D721Med (cell line): ENCODE measurements at regions not wholly inside any gene's neighbourhood (a gene's known extent, or its start where the extent isn't known, plus 50 kb on each side); places are given as distances from the start of the nearest gene placed in this dataset.
"Not testable (repeated sequence)": the region's sequence is repeated elsewhere in the genome, so short reads cannot be mapped to it uniquely, and the experiment has no call there.

Source experiments
- DNase-seq: peaks from one replicate; pipeline ENCODE4 v3.0.0; 2011; ENCODE audit warnings: low spot score; ENCODE audit not compliant: insufficient read length
- FAIRE-seq: peaks from 2 replicates; lab custom pipeline; 2011; peaks lifted over from hg19 to GRCh38; lab: Jason Lieb, UNC
- CTCF ChIP-seq: IDR thresholded peaks from 2 replicates; pipeline ENCODE4 v1.5.1; 2012; ENCODE audit warnings: mild to moderate bottlenecking, control low read depth; ENCODE audit not compliant: insufficient read depth; ENCODE audit errors: missing control alignments

- TF ChIP-seq CTCF = no peak
- FAIRE-seq = no peak
- no peak for DNase-seq
Measured at GRCh38 chr3:72081471-72082185, 296.7 kb upstream of the PROK2 start.

- no peak for TF ChIP-seq CTCF
- FAIRE-seq = no peak
- DNase-seq = no peak
Measured at GRCh38 chr3:72080800-72081199, 295.9 kb upstream of the PROK2 start.

DNA sequence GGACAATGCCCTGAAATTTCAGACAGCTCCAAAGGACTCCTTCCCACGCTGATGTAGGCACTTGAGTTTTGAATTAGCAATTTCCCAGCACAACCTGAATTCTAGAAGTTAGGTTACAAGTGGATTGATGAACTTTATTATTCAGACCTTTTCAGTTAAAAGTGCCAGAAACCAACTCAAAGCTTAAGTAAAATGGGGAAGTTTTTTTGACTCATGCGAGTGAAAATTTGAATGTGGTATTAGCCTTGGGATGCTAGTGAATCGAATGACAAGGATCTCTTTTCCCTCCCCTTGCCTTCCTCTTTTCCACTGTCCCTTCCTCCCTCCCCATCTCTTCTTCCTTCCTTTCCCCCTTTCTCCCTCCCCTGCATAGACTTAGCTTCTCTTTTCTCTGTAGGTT is 295.1 kb upstream of the PROK2 start:
- FAIRE-seq = no peak
- DNase-seq = no peak
- no peak for TF ChIP-seq CTCF

- DNase-seq = no peak
- TF ChIP-seq CTCF = no peak
- FAIRE-seq = no peak
Measured at GRCh38 chr3:72079369-72079872, 294.5 kb upstream of the PROK2 start.

GRCh38 chr3:72078676-72079368 is 293.9 kb upstream of the PROK2 start:
- DNase-seq = no peak
- TF ChIP-seq CTCF = no peak
- FAIRE-seq = no peak

DNA sequence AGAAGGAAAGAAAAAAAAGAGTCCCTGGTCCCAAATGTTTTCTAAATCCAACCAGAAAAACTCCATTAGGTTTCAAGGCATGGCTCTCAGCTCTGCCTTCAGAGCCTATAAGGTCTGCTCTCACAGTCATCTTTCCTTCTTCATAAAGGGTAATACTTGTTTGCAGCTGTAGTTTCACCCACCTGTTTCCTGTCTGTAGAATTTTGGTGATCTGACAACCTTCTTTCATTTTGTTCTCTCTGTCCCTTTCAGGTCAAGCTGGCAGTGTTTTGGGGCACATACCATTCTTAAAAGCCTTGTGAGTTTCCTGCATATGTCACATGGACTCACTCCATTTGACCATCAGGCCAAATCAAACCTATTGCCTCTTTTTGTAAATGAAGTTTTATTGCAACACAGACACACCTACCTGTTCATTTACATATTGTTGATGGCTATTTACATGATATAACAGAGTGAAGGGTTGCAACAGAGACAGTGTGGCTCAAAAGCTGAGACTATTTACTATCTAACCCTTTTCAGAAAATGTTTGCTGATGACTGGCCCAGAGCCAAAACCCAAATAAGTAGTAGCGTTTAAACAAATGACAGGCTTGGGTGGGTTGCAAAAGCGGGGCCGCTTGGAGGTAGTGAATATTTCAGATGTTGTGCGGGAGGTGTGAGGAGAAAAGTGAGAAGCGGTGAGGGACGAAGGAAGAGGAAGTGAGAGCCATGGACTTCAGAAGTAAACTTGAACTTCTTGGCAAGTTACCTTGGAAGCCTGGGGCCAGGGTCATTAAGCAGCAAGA is 292.7 kb upstream of the PROK2 start:
- DNase-seq (no peak), FAIRE-seq (no peak)

GRCh38 chr3:72075848-72076247 is 290.9 kb upstream of the PROK2 start:
- not testable (repeated sequence) for FAIRE-seq, DNase-seq

More for the DNA sequence above, 292.7 kb upstream of the PROK2 start:
- no peak for TF ChIP-seq CTCF
